Stomach (tissue), 8 donors: ENCODE measurements at regions not wholly inside any gene's neighbourhood (a gene's known extent, or its start where the extent isn't known, plus 50 kb on each side); places are given as distances from the start of the nearest gene placed in this dataset.

ENCODE experiments used
- DNase-seq, 2 donors: peaks; one replicate each; pipeline versions ENCODE4 v3.0.0 to v3.0.0-alpha.2; 2013 to 2019
- H3K27ac ChIP-seq, 5 donors: fragments of 200-600 bp in 4 of 5; sonication (generic) in 4 of 5; one replicate each; pipeline ENCODE4 v1.5.1; 2013 to 2019; ENCODE audit warnings: mild to moderate bottlenecking in 1 of 5, moderate library complexity in 1 of 5
- H3K27me3 ChIP-seq, 3 donors: fragments of 200-600 bp; sonication (generic); one replicate each; pipeline ENCODE4 v1.5.1; 2017 to 2019; ENCODE audit warnings: mixed run types in 1 of 3
- H3K36me3 ChIP-seq, 4 donors: fragments of 200-600 bp; sonication (generic); 1 replicate in 3 of 4; 2 replicates in 1 of 4; pipeline ENCODE4 v1.5.1; 2016 to 2019
- H3K4me1 ChIP-seq, 4 donors: fragments of 200-600 bp; sonication (generic); one replicate each; pipeline ENCODE4 v1.5.1; 2016 to 2019
- H3K4me3 ChIP-seq, 4 donors: fragments of 200-600 bp; sonication (generic) in 3 of 4; one replicate each; pipeline ENCODE4 v1.5.1; 2016 to 2019; ENCODE audit warnings: mild to moderate bottlenecking in 1 of 4
- H3K9me3 ChIP-seq, 4 donors: fragments of 200-600 bp; sonication (generic); one replicate each; pipeline ENCODE4 v1.5.1; 2016 to 2019
- CTCF ChIP-seq, 7 experiments: fragments of 450-650 bp in 4 of 7; fragments of 200-600 bp in 3 of 7; sonication (generic) in 3 of 7; IDR thresholded peaks; one replicate each; pipeline ENCODE4 v1.5.1; 2016 to 2019; ENCODE audit warnings: antibody characterized with exemption in 7 of 7, control low read depth in 2 of 7, mild to moderate bottlenecking in 1 of 7
- EP300 ChIP-seq: sonication (generic); formaldehyde crosslinking; IDR thresholded peaks from one replicate; pipeline ENCODE4 v1.6.1; 2017; ENCODE audit warnings: antibody characterized with exemption
- POLR2A ChIP-seq, 4 donors: fragments of 450-650 bp; IDR thresholded peaks; one replicate each; pipeline ENCODE4 v1.6.1; 2016; ENCODE audit warnings: antibody characterized with exemption in 4 of 4, control low read depth in 2 of 4, mild to moderate bottlenecking in 1 of 4, moderate library complexity in 1 of 4
- POLR2AphosphoS5 ChIP-seq, 3 donors: sonication (generic); formaldehyde crosslinking; IDR thresholded peaks; one replicate each; pipeline ENCODE4 v1.6.1; 2016; ENCODE audit warnings: antibody characterized with exemption in 3 of 3
- WGBS, 5 donors: extraction: QIAGEN DNeasy Blood & Tissue Kit in 3 of 5; methylation state at CpG; one replicate each; pipeline versions ENCODE4 v1.1.5 to v1.1.7; 2013 to 2018; 5-methylcytosine and 5-hydroxymethylcytosine counted together
- intact Hi-C: fragments of 100-400 bp; cut with DNase I; formaldehyde crosslinking; loops from one replicate; pipeline ENCODE4 v1.15.1; 2023; ENCODE audit warnings: low total_unique reads
- donor health status: healthy with polysubstance abuse.
- donor health status: Bipolar disorder and iron deficiency.
- donor health status: healthy.

GRCh38 chr5:87136733-87137132 lies 130.9 kb upstream of the RASA1 start:
- no peak for DNase-seq
- WGBS, 5 donors = 90 to 100% (median 92%) methylated on average over 1 of the region's 1 CpG
- H3K36me3 ChIP-seq = no peaks in the 10 kb centered on the region
- no peak for TF ChIP-seq EP300
- no peak for TF ChIP-seq POLR2A (IDR thresholded peaks at IDR 0.05)
- no peak for TF ChIP-seq POLR2AphosphoS5 (IDR thresholded peaks at IDR 0.05)
- no peak for TF ChIP-seq CTCF (IDR thresholded peaks at IDR 0.05)
- H3K4me1 ChIP-seq = peaks cover 0 to 7% (median 0%) of the 10 kb centered on the region in 4 donors
- intact Hi-C loops = no loop called here
- H3K9me3 ChIP-seq = no peaks in the 10 kb centered on the region
- H3K27me3 ChIP-seq = no peaks in the 10 kb centered on the region
- no peak overlapping the region for H3K4me3 ChIP-seq
- no peak overlapping the region for H3K27ac ChIP-seq

GRCh38 chr5:87137283-87137682 lies 130.4 kb upstream of the RASA1 start:
- Histone ChIP-seq H3K9me3 (no peaks in the 10 kb centered on the region), H3K27ac (no peak overlapping the region), H3K4me3 (no peak overlapping the region), H3K27me3 (no peaks in the 10 kb centered on the region), H3K36me3 (no peaks in the 10 kb centered on the region), H3K4me1 (peaks cover 0 to 7% (median 0%) of the 10 kb centered on the region in 4 donors)
- 53 to 74% (median 56%) methylated on average over 3 of the region's 3 CpGs for WGBS, 5 donors
- peak in 1 of 2 donors; percentile 14 for DNase-seq
- intact Hi-C loops = no loop called here
- no peak for TF ChIP-seq CTCF (IDR thresholded peaks at IDR 0.05)
- no peak for TF ChIP-seq EP300
- no peak for TF ChIP-seq POLR2AphosphoS5 (IDR thresholded peaks at IDR 0.05)
- TF ChIP-seq POLR2A (IDR thresholded peaks at IDR 0.05) = no peak

- WGBS, 5 donors = 44 to 62% (median 53%) methylated on average over 2 of the region's 2 CpGs
- no peaks in the 10 kb centered on the region for H3K27me3 ChIP-seq
- TF ChIP-seq EP300 (no peak), POLR2AphosphoS5 (IDR thresholded peaks at IDR 0.05) (no peak), POLR2A (IDR thresholded peaks at IDR 0.05) (no peak), CTCF (IDR thresholded peaks at IDR 0.05) (no peak)
- no peak for DNase-seq
- no peak overlapping the region for H3K27ac ChIP-seq
- no peaks in the 10 kb centered on the region for H3K9me3 ChIP-seq
- peaks cover 0 to 7% (median 0%) of the 10 kb centered on the region in 4 donors for H3K4me1 ChIP-seq
- intact Hi-C loops = no loop called here
- no peaks in the 10 kb centered on the region for H3K36me3 ChIP-seq
- no peak overlapping the region for H3K4me3 ChIP-seq
These were observed 129.4 kb upstream of the RASA1 start for GRCh38 chr5:87138091-87138805.

GRCh38 chr5:87139795-87140194 lies 127.9 kb upstream of the RASA1 start:
- no peak overlapping the region for H3K27ac ChIP-seq
- H3K4me1 ChIP-seq = peaks cover 0 to 7% (median 0%) of the 10 kb centered on the region in 4 donors
- H3K27me3 ChIP-seq = no peaks in the 10 kb centered on the region
- no peak overlapping the region for H3K4me3 ChIP-seq
- no peaks in the 10 kb centered on the region for H3K9me3 ChIP-seq
- DNase-seq = no peak
- H3K36me3 ChIP-seq = no peaks in the 10 kb centered on the region
- TF ChIP-seq POLR2A (IDR thresholded peaks at IDR 0.05) (no peak), POLR2AphosphoS5 (IDR thresholded peaks at IDR 0.05) (no peak), CTCF (IDR thresholded peaks at IDR 0.05) (no peak), EP300 (no peak)
- intact Hi-C loops = no loop called here
